ENCODE measurements at regions not wholly inside any gene's neighbourhood (a gene's known extent, or its start where the extent isn't known, plus 50 kb on each side); places are given as distances from the start of the nearest gene placed in this dataset.

- Histone ChIP-seq H3K27ac (ENCODE audit: low read length) (no peak overlapping the region), H3K4me2 (ENCODE audit: low read length) (no peak overlapping the region), H3K4me1 (ENCODE audit: low read length) (no peaks in the 10 kb centered on the region), H3K79me2 (ENCODE audit: low read length) (no peaks in the 10 kb centered on the region), H3K9ac (ENCODE audit: low read length) (no peak overlapping the region), H3K27me3 (ENCODE audit: low read depth, low read length) (no peaks in the 10 kb centered on the region), H3K4me3 (ENCODE audit: low read length) (no peak overlapping the region), H3K36me3 (replicated peaks; ENCODE audit: low read depth, low read length) (no peaks in the 10 kb centered on the region), H2AFZ (ENCODE audit: low read depth, low read length) (no peak overlapping the region), H3K9me3 (ENCODE audit: insufficient read depth, low read length) (no peaks in the 10 kb centered on the region), H4K20me1 (ENCODE audit: insufficient read depth, low read length) (no peaks in the 10 kb centered on the region)
- TF ChIP-seq EZH2phosphoT487 (IDR thresholded peaks at IDR 0.05; ENCODE audit: low read depth) (no peak), CTCF (IDR thresholded peaks at IDR 0.05; ENCODE audit: low read depth, low read length) (no peak)
Observed at GRCh38 chr4:126061655-126062054, 746.9 kb downstream of the FAT4 start.

GRCh38 chr4:126065016-126065415, 750.3 kb downstream of the FAT4 start:
- H4K20me1 ChIP-seq (ENCODE audit: insufficient read depth, low read length), result no peaks in the 10 kb centered on the region
- no peaks in the 10 kb centered on the region for H3K79me2 ChIP-seq (ENCODE audit: low read length)
- no peaks in the 10 kb centered on the region for H3K4me1 ChIP-seq (ENCODE audit: low read length)
- no peaks in the 10 kb centered on the region for H3K27me3 ChIP-seq (ENCODE audit: low read depth, low read length)
- H3K36me3 ChIP-seq (replicated peaks; ENCODE audit: low read depth, low read length), result no peaks in the 10 kb centered on the region
- no peak overlapping the region for H3K27ac ChIP-seq (ENCODE audit: low read length)
- no peak overlapping the region; the same call in 1 of the 2 replicates for H2AFZ ChIP-seq (ENCODE audit: low read depth, low read length)
- TF ChIP-seq CTCF (IDR thresholded peaks at IDR 0.05; ENCODE audit: low read depth, low read length) (no peak), EZH2phosphoT487 (IDR thresholded peaks at IDR 0.05; ENCODE audit: low read depth) (no peak)
- no peak overlapping the region for H3K4me3 ChIP-seq (ENCODE audit: low read length)
- no peak overlapping the region for H3K4me2 ChIP-seq (ENCODE audit: low read length)
- H3K9me3 ChIP-seq (ENCODE audit: insufficient read depth, low read length), result no peaks in the 10 kb centered on the region
- no peak overlapping the region for H3K9ac ChIP-seq (ENCODE audit: low read length)

- no peak overlapping the region for H3K27ac ChIP-seq (ENCODE audit: low read length)
- no peak overlapping the region for H3K9ac ChIP-seq (ENCODE audit: low read length)
- no peak for TF ChIP-seq CTCF (IDR thresholded peaks at IDR 0.05; ENCODE audit: low read depth, low read length)
- TF ChIP-seq EZH2phosphoT487 (IDR thresholded peaks at IDR 0.05; ENCODE audit: low read depth), result no peak
- H3K79me2 ChIP-seq (ENCODE audit: low read length), result no peaks in the 10 kb centered on the region
- no peaks in the 10 kb centered on the region for H3K4me1 ChIP-seq (ENCODE audit: low read length)
- H3K36me3 ChIP-seq (replicated peaks; ENCODE audit: low read depth, low read length), result no peaks in the 10 kb centered on the region
- no peak overlapping the region for H3K4me3 ChIP-seq (ENCODE audit: low read length)
- no peaks in the 10 kb centered on the region for H4K20me1 ChIP-seq (ENCODE audit: insufficient read depth, low read length)
- H3K4me2 ChIP-seq (ENCODE audit: low read length), result no peak overlapping the region
- no peaks in the 10 kb centered on the region for H3K27me3 ChIP-seq (ENCODE audit: low read depth, low read length)
- H2AFZ ChIP-seq (ENCODE audit: low read depth, low read length), result no peak overlapping the region
- no peaks in the 10 kb centered on the region for H3K9me3 ChIP-seq (ENCODE audit: insufficient read depth, low read length)
Observed at GRCh38 chr4:126071346-126072333, 756.9 kb downstream of the FAT4 start.

- H3K4me1 ChIP-seq (ENCODE audit: low read length), result no peaks in the 10 kb centered on the region
- no peak overlapping the region for H3K4me3 ChIP-seq (ENCODE audit: low read length)
- H3K27me3 ChIP-seq (ENCODE audit: low read depth, low read length), result no peaks in the 10 kb centered on the region
- no peaks in the 10 kb centered on the region for H4K20me1 ChIP-seq (ENCODE audit: insufficient read depth, low read length)
- H3K36me3 ChIP-seq (replicated peaks; ENCODE audit: low read depth, low read length), result no peaks in the 10 kb centered on the region
- H3K9me3 ChIP-seq (ENCODE audit: insufficient read depth, low read length), result no peaks in the 10 kb centered on the region
- H3K79me2 ChIP-seq (ENCODE audit: low read length), result no peaks in the 10 kb centered on the region
- H2AFZ ChIP-seq (ENCODE audit: low read depth, low read length), result no peak overlapping the region
- TF ChIP-seq CTCF (IDR thresholded peaks at IDR 0.05; ENCODE audit: low read depth, low read length) (no peak), EZH2phosphoT487 (IDR thresholded peaks at IDR 0.05; ENCODE audit: low read depth) (no peak)
- H3K9ac ChIP-seq (ENCODE audit: low read length), result no peak overlapping the region
- no peak overlapping the region for H3K27ac ChIP-seq (ENCODE audit: low read length)
- no peak overlapping the region for H3K4me2 ChIP-seq (ENCODE audit: low read length)
Observed at GRCh38 chr4:126081336-126081735, 766.6 kb downstream of the FAT4 start.
